ENCODE measurements at regions not wholly inside any gene's neighbourhood (a gene's known extent, or its start where the extent isn't known, plus 50 kb on each side); places are given as distances from the start of the nearest gene placed in this dataset.
"Not testable (repeated sequence)": the region's sequence is repeated elsewhere in the genome, so short reads cannot be mapped to it uniquely, and the experiment has no call there.

DNA sequence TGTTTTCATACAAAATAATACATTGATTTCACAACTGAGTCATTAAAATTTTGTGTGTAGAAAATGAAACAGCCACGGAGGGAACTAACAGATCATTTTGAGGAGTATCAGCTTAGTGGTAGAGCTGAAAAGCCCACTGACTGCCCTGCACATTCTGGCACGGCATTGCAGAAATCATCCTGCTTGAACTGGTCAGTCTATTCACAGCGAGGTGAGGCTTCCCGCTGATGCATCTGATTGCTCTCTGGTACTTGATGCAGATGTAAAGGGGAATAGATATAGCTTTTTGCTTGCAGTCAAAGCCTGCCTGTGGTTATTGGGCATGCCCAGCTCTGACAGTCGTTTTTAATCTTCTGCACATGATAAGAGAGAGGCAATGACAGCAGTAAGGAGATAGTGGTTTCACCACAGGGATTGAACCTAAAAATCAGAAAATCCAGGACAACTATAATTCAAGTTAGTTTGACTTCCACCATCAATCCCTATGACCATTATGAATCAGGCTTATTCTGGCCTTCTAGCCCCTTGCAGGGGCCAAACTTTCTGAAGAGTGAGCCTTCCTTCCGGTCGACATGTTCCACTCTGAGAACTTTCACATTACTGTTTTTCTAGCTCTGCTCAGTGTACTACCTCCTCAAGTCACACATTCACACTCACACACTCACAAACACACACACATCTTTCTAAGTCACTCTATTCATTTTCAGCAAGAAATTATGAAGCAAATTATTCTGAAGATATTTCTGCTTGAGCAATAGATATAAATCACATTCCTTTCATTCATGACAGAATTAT, 782.8 kb upstream of the NUDT12 start:
- DNase-seq = no peak

DNA sequence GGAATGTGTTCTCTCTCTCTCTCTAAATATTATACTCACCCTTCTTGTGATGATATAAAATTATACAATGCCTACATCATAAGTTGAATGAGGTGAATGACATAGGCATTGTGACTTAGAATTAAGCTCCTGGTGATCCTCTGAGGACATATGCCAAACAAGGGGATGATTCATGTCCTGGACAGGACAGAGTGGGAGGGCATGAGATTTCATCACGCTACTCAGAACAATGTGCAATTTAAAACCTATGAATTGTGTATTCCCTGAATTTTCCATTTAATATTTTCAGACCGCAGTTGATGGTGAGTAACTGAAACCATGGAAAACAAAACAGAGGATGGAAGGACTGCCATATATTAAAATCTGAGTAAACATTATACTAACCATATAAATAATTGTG, 782.2 kb upstream of the NUDT12 start:
- DNase-seq = no peak

GRCh38 chr5:104327801-104328200, 765.2 kb upstream of the NUDT12 start:
- DNase-seq = no peak

- no peak for DNase-seq
Measured at GRCh38 chr5:104326966-104327365, 764.4 kb upstream of the NUDT12 start.

DNA sequence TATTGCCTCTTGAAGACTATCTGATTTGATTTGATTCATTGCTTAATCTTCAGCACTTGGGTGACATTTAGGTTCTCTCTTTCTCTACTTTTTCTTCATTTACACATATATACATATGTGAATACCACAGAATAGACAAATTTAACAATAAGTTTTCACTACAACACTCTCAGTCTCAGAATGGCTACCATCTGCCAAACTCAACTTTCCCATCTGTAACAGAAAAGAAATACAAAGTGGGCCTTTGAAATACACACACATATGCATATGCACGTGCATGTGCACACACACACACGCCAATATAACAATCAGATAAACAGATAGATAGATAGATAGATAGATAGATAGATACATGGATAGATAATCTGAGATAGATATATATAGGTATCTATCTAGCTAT, 762.8 kb upstream of the NUDT12 start:
- no peak for DNase-seq

DNA sequence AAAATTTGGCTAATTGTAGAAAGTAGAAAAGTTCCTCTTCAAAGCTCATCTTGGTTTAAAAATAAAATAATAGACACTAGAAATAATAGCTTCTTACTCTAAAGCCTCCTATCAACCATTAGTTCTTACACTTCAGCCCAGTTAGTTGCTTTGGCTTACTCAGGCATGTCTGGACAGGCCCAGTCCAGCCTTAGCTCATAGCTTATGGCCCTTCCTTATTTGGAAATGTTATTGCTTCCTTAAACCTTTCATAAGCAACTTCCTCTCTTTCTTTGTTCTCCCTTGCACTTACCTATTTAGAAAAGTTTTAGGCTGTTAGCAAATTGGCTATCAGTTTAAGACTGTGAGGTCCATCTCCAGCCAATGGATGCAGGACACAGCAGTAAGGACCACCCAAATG, 754.1 kb upstream of the NUDT12 start:
- not testable (repeated sequence) for DNase-seq

- no peak for DNase-seq
Measured at GRCh38 chr5:104312481-104312880, 749.9 kb upstream of the NUDT12 start.

GRCh38 chr5:104305602-104306001, 743.0 kb upstream of the NUDT12 start:
- DNase-seq = no peak

- DNase-seq = no peak
Measured at GRCh38 chr5:104299998-104300706, 737.6 kb upstream of the NUDT12 start.

- no peak for DNase-seq
Measured at GRCh38 chr5:104298518-104298917, 735.9 kb upstream of the NUDT12 start.

GRCh38 chr5:104297076-104297475, 734.5 kb upstream of the NUDT12 start:
- no peak for DNase-seq

DNA sequence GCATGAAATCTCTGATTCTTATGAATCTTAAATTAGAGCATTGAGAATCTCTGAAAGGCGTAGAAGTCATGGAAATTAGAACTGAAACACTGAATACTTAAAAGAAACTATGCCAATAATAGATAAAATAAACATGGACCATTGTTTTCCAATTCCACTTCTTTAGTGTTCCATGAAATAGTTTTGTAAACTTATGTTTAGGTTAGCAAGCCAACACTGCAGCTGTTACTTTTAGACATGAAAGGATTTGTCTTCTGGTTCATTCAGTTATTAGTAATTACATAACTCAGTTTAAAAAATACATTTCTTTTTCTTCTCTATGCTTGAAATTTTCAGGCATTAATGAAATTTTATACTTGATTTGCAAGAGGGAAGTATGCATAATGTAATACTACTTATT, 733.4 kb upstream of the NUDT12 start:
- no peak for DNase-seq

- DNase-seq = no peak
Measured at GRCh38 chr5:104283136-104283535, 720.5 kb upstream of the NUDT12 start.

DNA sequence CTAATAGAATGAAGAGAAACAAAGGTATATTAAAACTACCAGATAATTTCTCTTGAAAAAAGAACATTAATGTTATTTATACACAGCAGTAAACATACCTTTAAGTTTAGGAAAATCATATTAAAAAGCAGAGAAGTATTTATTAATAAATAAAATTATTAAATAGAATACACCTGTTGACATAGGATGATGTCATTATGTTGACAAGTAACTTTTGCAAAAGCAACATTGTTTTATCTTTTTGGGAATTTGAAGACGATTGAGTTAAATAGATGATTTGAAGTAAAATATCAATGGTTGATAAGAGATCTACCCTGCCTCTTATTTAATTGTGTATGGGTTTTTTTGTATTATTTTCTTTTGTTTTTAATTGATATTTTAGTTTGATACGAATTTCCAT, 711.1 kb upstream of the NUDT12 start:
- no peak for DNase-seq

DNA sequence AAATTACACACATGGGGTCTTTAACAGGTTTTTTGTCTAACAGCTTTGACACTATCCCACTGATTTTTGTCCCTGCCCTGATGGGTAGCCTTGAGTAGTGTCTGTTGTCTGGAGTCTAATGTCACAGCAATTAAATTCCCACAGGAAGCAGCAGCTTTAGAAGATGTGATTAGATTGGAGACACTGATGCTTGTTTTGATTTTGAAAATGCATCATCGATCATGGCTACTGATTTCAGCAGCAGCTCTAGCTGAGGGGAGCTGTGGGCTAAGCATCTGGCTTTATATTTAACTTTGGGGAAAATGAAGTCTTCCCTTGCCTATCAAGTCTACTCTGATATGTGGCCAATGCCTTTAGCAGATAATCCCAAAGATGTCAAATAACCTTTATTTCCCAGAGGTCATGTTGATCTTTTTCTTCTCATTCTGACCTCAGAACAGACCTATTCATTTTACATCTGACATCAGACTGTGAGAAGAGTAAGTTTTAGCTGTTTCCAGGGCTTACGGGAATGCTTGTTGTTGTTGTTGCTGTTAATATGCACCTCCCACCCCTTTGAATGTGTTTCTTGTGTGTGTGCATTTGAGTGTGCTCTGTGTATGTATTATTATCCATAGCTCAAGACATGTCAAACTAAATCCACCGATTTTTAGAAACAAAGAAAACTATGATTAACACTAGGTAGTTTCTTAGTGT, 704.9 kb upstream of the NUDT12 start:
- no peak for DNase-seq

GRCh38 chr5:104266161-104266560, 703.6 kb upstream of the NUDT12 start:
- no peak for DNase-seq

- DNase-seq = no peak
Measured at GRCh38 chr5:104265531-104266140, 703.0 kb upstream of the NUDT12 start.

GRCh38 chr5:104247260-104247659, 684.7 kb upstream of the NUDT12 start:
- DNase-seq = no peak

DNA sequence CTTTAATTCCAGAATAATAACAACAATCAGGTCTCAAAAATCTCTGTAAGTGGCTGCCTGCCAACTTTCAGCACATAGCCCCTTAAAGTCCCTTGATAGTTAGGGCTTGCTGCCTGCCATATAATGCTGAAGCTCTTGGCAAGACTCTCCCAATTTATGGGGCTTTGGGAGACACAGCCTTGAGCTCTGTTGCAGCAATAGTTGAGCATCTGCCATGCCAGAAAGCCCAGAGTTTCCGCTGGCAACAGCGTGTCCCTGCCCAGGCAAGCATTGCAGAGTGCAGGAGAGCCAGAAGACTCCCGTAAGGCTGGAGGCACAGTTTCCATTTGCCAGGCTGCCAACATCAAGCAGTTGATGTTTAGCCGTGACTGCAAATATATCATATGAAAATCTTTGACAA, 678.5 kb upstream of the NUDT12 start:
- no peak for DNase-seq

DNA sequence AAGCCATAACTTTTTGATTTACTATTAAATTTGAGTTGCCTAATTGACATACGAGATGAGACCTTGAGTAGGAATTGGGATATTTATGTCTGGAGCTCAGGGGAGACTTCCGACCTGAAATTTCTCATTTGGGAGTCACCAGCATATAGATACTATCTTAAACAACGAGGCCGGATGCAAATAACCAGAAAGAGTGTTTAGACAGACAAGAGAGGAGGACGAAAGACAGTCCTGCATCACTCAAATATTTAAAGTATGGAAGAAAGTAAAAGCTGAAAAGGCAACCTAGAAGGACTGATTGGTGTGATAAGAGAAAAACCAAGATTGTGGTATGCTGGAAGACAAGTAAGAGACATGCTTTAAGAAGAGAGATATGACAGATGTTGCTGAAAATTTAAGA, 675.0 kb upstream of the NUDT12 start:
- no peak for DNase-seq

DNA sequence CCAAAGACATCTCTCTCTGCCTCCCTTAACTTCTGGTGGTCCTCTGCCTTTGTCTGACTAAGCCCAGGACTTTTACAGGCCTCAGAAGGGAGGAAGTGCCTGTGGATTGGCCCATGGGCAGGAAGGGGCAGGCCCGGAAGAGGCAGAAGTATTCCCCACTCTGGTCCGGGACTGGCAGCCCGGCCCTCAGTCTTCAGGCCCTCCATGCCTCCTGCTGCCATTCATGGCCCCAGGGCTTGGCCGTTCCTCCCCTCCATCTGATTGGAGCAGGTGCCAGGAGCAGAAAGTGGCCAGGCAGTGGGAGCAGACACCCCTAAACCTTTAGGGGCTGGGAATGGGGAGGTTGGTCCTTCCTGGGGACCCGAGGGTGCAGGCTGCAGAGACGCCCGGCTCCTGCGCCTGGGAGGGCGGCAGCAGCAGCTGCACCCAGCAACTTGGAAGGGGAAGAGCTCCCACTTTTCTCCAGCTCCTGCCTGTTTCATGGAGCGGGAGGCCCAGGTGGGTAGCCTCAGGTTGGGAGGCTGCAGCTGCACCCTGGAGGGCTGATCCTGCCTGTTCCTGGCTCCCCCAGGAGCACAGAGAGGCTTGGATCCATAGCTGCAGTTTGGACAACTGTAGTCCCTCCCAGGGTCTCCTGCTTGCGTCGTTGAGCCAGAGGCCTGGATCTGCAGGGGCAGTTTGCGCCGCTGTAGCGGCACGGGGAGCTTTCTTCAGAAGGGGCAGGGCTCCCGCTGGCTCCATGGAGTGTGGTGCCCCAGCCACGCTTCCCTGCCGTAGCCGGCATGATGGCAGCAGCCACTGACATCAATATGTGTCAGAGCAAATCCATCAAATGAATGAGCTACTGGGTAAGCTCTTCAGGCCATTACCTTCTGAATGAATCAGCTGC, 661.5 kb upstream of the NUDT12 start:
- no peak for DNase-seq

DNA sequence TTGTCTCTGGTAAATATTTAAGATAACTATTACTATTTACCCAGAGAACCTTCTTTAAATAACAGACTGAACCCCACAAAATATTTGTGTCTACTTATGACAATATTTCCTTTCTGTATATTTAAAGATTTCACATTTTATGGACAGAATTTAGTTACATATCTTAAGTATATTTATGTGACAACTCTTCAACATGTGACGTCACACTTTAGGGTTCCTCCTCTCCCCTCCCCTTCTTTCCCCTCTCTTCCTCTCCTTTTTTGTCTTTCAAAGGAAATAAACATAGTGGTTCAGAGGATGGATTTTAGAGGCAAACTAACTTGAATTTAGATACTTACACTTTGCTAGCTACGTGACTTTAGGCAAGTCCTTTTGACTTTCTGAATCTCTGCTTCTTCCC, 655.6 kb upstream of the NUDT12 start:
- no peak for DNase-seq

DNA sequence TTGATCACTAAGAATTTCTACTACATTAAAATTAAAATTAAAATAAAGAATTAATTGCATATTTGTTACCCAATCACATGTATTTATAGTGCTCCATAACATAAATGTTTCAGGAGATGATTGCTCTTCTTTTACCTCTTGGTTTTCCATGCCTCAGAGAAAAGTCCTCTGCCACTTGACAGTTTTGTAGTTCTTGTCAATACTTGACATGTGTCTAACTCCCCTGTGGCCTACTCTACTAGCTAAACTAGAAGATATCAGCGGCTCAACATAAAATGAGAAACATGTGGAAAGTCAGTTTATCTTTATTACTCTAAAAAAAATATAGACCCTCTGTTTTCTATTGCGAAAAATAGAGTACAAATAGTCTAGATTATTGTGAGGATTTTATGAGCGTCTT, 650.6 kb upstream of the NUDT12 start:
- DNase-seq = no peak
